Neural progenitor cell (in vitro differentiated cells): ENCODE measurements at regions not wholly inside any gene's neighbourhood (a gene's known extent, or its start where the extent isn't known, plus 50 kb on each side); places are given as distances from the start of the nearest gene placed in this dataset.
A peak's percentile ranks its signal among the peaks of the same experiment; 100 is the strongest.

ENCODE experiments used
- DNase-seq: peaks from one replicate; pipeline ENCODE4 v3.0.0-alpha.2; 2016; ENCODE audit warnings: low spot score
- H2AFZ ChIP-seq: fragments of 200-600 bp; sonication (generic); replicated peaks from 2 replicates; pipeline ENCODE4 v1.6.1; 2016; ENCODE audit warnings: antibody characterized with exemption
- H3F3A ChIP-seq: fragments of 200-600 bp; sonication (generic); 2 replicates; pipeline ENCODE4 v1.6.1; 2016; ENCODE audit warnings: antibody characterized with exemption, low read depth
- H3K27ac ChIP-seq: fragments of 200-600 bp; sonication (generic); 2 replicates; pipeline ENCODE4 v1.5.1; 2016; ENCODE audit warnings: mild to moderate bottlenecking
- H3K27me3 ChIP-seq: fragments of 200-600 bp; sonication (generic); 2 replicates; pipeline ENCODE4 v1.6.1; 2016; ENCODE audit warnings: mild to moderate bottlenecking, moderate library complexity
- H3K36me3 ChIP-seq: fragments of 200-600 bp; sonication (generic); 2 replicates; pipeline ENCODE4 v1.5.1; 2016
- H3K4me1 ChIP-seq: fragments of 200-600 bp; sonication (generic); 2 replicates; pipeline ENCODE4 v1.6.1; 2016; ENCODE audit warnings: mixed run types
- H3K4me2 ChIP-seq: fragments of 200-600 bp; sonication (generic); 2 replicates; pipeline ENCODE4 v1.6.1; 2016
- H3K4me3 ChIP-seq: fragments of 200-600 bp; sonication (generic); 2 replicates; pipeline ENCODE4 v1.5.1; 2016
- H3K79me2 ChIP-seq: fragments of 200-600 bp; sonication (generic); 2 replicates; pipeline ENCODE4 v1.6.1; 2016; ENCODE audit warnings: low read depth
- H3K9ac ChIP-seq: fragments of 200-600 bp; sonication (generic); 2 replicates; pipeline ENCODE4 v1.6.1; 2016
- H3K9me3 ChIP-seq: fragments of 200-600 bp; sonication (generic); 2 replicates; pipeline ENCODE4 v1.5.1; 2016; ENCODE audit warnings: low read depth
- H4K20me1 ChIP-seq: fragments of 200-600 bp; sonication (generic); 2 replicates; pipeline ENCODE4 v1.6.1; 2016; ENCODE audit warnings: low read depth
- H3K27ac Mint-ChIP-seq: 3 replicates; pipeline ENCODE4 v1.8.0; 2021; ENCODE audit warnings: mixed read lengths
- H3K27me3 Mint-ChIP-seq: 2 replicates; pipeline ENCODE4 v1.8.0; 2022; ENCODE audit warnings: low read depth, mild to moderate bottlenecking, inconsistent platforms, moderate library complexity, mixed read lengths; ENCODE audit not compliant: insufficient read depth
- H3K36me3 Mint-ChIP-seq: 3 replicates; pipeline ENCODE4 v1.8.0; 2021; ENCODE audit warnings: mixed read lengths
- H3K4me1 Mint-ChIP-seq: 3 replicates; pipeline ENCODE4 v1.8.0; 2021; ENCODE audit warnings: mixed read lengths
- H3K4me3 Mint-ChIP-seq: 3 replicates; pipeline ENCODE4 v1.8.0; 2021; ENCODE audit warnings: mild to moderate bottlenecking, moderate library complexity, mixed read lengths
- H3K9me3 Mint-ChIP-seq: 3 replicates; pipeline ENCODE4 v1.8.0; 2020; ENCODE audit warnings: mixed read lengths
- CTCF ChIP-seq: fragments of 200-600 bp; sonication (generic); IDR thresholded peaks from 2 replicates; pipeline ENCODE4 v1.5.1; 2017; ENCODE audit warnings: antibody characterized with exemption, mild to moderate bottlenecking
- EZH2 ChIP-seq: fragments of 200-600 bp; sonication (generic); IDR thresholded peaks from 2 replicates; pipeline ENCODE4 v1.6.1; 2017; ENCODE audit warnings: antibody characterized with exemption, mild to moderate bottlenecking, moderate library complexity
- EZH2phosphoT487 ChIP-seq: fragments of 200-600 bp; sonication (generic); IDR thresholded peaks from 2 replicates; pipeline ENCODE4 v1.6.1; 2017; ENCODE audit warnings: antibody characterized with exemption

GRCh38 chr5:133896873-133897272 lies 71.6 kb downstream of the C5orf15 start:
- Histone ChIP-seq H4K20me1 (no peaks in the 10 kb centered on the region), H3K27ac (no peak overlapping the region)
- H3K27me3 Mint-ChIP-seq: peaks cover 2% of the 10 kb centered on the region

GRCh38 chr5:133895979-133896845 lies 72.2 kb downstream of the C5orf15 start:
- H3K4me1 Mint-ChIP-seq: peaks cover 12% of the 10 kb centered on the region

More at GRCh38 chr5:133896873-133897272, 71.6 kb downstream of the C5orf15 start:
- Histone ChIP-seq H3K27me3 (no peaks in the 10 kb centered on the region), H3K36me3 (no peaks in the 10 kb centered on the region), H3K4me1 (no peaks in the 10 kb centered on the region), H3K4me2 (no peak overlapping the region), H3K9me3 (no peaks in the 10 kb centered on the region), H2AFZ (no peak overlapping the region), H3K4me3 (no peak overlapping the region), H3K9ac (no peak overlapping the region), H3F3A (no peaks in the 10 kb centered on the region), H3K79me2 (no peaks in the 10 kb centered on the region)
- Mint-ChIP-seq H3K9me3 (no peaks in the 10 kb centered on the region), H3K36me3 (no peaks in the 10 kb centered on the region), H3K4me3 (no peak overlapping the region), H3K4me1 (peaks cover 16% of the 10 kb centered on the region), H3K27ac (peak overlapping the region; percentile 13)
- DNase-seq: no peak
- TF ChIP-seq CTCF (no peak), EZH2phosphoT487 (no peak), EZH2 (no peak)

GRCh38 chr5:133894143-133894542 lies 74.3 kb downstream of the C5orf15 start:
- Histone ChIP-seq H3K9me3 (no peaks in the 10 kb centered on the region), H3K27me3 (no peaks in the 10 kb centered on the region), H2AFZ (peak overlapping the region; percentile 20), H3K27ac (no peak overlapping the region), H3K4me1 (peaks cover 3% of the 10 kb centered on the region), H3K36me3 (no peaks in the 10 kb centered on the region), H3K4me2 (no peak overlapping the region), H3F3A (no peaks in the 10 kb centered on the region), H3K79me2 (no peaks in the 10 kb centered on the region), H4K20me1 (no peaks in the 10 kb centered on the region), H3K4me3 (no peak overlapping the region), H3K9ac (no peak overlapping the region)
- peaks cover 16% of the 10 kb centered on the region for H3K4me1 Mint-ChIP-seq
- H3K36me3 Mint-ChIP-seq: no peaks in the 10 kb centered on the region
- H3K4me3 Mint-ChIP-seq: no peak overlapping the region
- H3K27me3 Mint-ChIP-seq: no peaks in the 10 kb centered on the region
- TF ChIP-seq CTCF (no peak), EZH2 (no peak), EZH2phosphoT487 (no peak)
- no peak overlapping the region for H3K27ac Mint-ChIP-seq
- H3K9me3 Mint-ChIP-seq: no peaks in the 10 kb centered on the region
- no peak for DNase-seq

More at GRCh38 chr5:133895979-133896845, 72.2 kb downstream of the C5orf15 start:
- Histone ChIP-seq H3K9me3 (no peaks in the 10 kb centered on the region), H3K79me2 (no peaks in the 10 kb centered on the region), H3K27me3 (no peaks in the 10 kb centered on the region), H3K36me3 (no peaks in the 10 kb centered on the region), H3K9ac (no peak overlapping the region), H4K20me1 (no peaks in the 10 kb centered on the region), H3F3A (no peaks in the 10 kb centered on the region), H3K4me1 (no peaks in the 10 kb centered on the region), H2AFZ (no peak overlapping the region), H3K27ac (no peak overlapping the region), H3K4me3 (no peak overlapping the region), H3K4me2 (no peak overlapping the region)
- Mint-ChIP-seq H3K36me3 (no peaks in the 10 kb centered on the region), H3K27me3 (peaks cover 2% of the 10 kb centered on the region), H3K27ac (no peak overlapping the region), H3K4me3 (no peak overlapping the region), H3K9me3 (no peaks in the 10 kb centered on the region)
- no peak for DNase-seq
- TF ChIP-seq EZH2 (no peak), CTCF (no peak), EZH2phosphoT487 (no peak)
